ENCODE measurements at regions not wholly inside any gene's neighbourhood (a gene's known extent, or its start where the extent isn't known, plus 50 kb on each side); places are given as distances from the start of the nearest gene placed in this dataset.

- DNase-seq (ENCODE audit: low spot score) (no peak), ATAC-seq (no peak)
- Mint-ChIP-seq H3K9me3 (peaks cover 46% of the 10 kb centered on the region), H3K4me3 (no peak overlapping the region), H3K4me1 (peaks cover 3% of the 10 kb centered on the region; the same call in 1 of the 2 replicates), H3K27ac (no peak overlapping the region), H3K36me3 (peaks cover 11% of the 10 kb centered on the region), H3K27me3 (ENCODE audit: low read depth) (no peaks in the 10 kb centered on the region)
- POLR2A ChIA-PET: no interaction called here
- CTCF ChIA-PET: no interaction called here
- TF ChIP-seq IRF1 (CRISPR knock-in tag; IDR thresholded peaks at IDR 0.05): no peak
- TF ChIP-seq, protein P1, sequence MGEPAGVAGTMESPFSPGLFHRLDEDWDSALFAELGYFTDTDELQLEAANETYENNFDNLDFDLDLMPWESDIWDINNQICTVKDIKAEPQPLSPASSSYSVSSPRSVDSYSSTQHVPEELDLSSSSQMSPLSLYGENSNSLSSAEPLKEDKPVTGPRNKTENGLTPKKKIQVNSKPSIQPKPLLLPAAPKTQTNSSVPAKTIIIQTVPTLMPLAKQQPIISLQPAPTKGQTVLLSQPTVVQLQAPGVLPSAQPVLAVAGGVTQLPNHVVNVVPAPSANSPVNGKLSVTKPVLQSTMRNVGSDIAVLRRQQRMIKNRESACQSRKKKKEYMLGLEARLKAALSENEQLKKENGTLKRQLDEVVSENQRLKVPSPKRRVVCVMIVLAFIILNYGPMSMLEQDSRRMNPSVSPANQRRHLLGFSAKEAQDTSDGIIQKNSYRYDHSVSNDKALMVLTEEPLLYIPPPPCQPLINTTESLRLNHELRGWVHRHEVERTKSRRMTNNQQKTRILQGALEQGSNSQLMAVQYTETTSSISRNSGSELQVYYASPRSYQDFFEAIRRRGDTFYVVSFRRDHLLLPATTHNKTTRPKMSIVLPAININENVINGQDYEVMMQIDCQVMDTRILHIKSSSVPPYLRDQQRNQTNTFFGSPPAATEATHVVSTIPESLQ (CRISPR knock-in tag; IDR thresholded peaks at IDR 0.05): no peak
Observed at GRCh38 chr7:122212754-122213153, 68.7 kb upstream of the AASS start.

DNA sequence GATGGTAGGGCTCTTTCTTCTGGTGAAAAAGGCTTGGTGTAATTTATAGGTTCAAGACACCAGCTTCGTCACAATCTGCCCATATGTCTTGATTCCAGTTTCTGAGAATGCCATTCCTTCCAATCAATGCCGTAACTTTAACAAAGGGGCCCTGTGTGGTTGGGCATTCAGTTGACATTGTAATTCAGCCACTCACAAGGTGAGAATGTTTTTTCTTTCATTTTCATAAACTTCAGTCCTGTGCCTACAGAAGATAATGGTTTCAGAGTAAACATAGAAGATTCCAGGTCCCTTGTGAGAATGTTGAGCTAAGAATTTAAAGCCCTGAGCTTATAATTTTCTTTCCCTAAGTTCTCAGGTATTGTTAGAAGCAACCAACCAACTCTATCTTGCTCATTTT is 67.3 kb upstream of the AASS start:
- no peak for ATAC-seq
- no peaks in the 10 kb centered on the region for H3K27me3 Mint-ChIP-seq (ENCODE audit: low read depth)
- DNase-seq (ENCODE audit: low spot score): no peak
- no peak overlapping the region for H3K27ac Mint-ChIP-seq
- H3K36me3 Mint-ChIP-seq: peaks cover 24% of the 10 kb centered on the region
- CTCF ChIA-PET: no interaction called here
- POLR2A ChIA-PET: no interaction called here
- TF ChIP-seq MXD4 (CRISPR knock-in tag; IDR thresholded peaks at IDR 0.05; ENCODE audit: borderline replicate concordance): no peak
- TF ChIP-seq, protein P2, sequence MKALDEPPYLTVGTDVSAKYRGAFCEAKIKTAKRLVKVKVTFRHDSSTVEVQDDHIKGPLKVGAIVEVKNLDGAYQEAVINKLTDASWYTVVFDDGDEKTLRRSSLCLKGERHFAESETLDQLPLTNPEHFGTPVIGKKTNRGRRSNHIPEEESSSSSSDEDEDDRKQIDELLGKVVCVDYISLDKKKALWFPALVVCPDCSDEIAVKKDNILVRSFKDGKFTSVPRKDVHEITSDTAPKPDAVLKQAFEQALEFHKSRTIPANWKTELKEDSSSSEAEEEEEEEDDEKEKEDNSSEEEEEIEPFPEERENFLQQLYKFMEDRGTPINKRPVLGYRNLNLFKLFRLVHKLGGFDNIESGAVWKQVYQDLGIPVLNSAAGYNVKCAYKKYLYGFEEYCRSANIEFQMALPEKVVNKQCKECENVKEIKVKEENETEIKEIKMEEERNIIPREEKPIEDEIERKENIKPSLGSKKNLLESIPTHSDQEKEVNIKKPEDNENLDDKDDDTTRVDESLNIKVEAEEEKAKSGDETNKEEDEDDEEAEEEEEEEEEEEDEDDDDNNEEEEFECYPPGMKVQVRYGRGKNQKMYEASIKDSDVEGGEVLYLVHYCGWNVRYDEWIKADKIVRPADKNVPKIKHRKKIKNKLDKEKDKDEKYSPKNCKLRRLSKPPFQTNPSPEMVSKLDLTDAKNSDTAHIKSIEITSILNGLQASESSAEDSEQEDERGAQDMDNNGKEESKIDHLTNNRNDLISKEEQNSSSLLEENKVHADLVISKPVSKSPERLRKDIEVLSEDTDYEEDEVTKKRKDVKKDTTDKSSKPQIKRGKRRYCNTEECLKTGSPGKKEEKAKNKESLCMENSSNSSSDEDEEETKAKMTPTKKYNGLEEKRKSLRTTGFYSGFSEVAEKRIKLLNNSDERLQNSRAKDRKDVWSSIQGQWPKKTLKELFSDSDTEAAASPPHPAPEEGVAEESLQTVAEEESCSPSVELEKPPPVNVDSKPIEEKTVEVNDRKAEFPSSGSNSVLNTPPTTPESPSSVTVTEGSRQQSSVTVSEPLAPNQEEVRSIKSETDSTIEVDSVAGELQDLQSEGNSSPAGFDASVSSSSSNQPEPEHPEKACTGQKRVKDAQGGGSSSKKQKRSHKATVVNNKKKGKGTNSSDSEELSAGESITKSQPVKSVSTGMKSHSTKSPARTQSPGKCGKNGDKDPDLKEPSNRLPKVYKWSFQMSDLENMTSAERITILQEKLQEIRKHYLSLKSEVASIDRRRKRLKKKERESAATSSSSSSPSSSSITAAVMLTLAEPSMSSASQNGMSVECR (CRISPR knock-in tag; IDR thresholded peaks at IDR 0.05; ENCODE audit: borderline replicate concordance): no peak
- TF ChIP-seq SMAD4 (CRISPR knock-in tag; IDR thresholded peaks at IDR 0.05): no peak
- TF ChIP-seq ESRRA (CRISPR knock-in tag; IDR thresholded peaks at IDR 0.05; ENCODE audit: borderline replicate concordance): no peak
- no peak for TF ChIP-seq CDX4 (CRISPR knock-in tag; IDR thresholded peaks at IDR 0.05; ENCODE audit: borderline replicate concordance)
- TF ChIP-seq CBFB (CRISPR knock-in tag; IDR thresholded peaks at IDR 0.05; ENCODE audit: low read depth): no peak
- H3K9me3 Mint-ChIP-seq: peaks cover 60% of the 10 kb centered on the region
- H3K4me1 Mint-ChIP-seq: no peaks in the 10 kb centered on the region
- no peak overlapping the region for H3K4me3 Mint-ChIP-seq

DNA sequence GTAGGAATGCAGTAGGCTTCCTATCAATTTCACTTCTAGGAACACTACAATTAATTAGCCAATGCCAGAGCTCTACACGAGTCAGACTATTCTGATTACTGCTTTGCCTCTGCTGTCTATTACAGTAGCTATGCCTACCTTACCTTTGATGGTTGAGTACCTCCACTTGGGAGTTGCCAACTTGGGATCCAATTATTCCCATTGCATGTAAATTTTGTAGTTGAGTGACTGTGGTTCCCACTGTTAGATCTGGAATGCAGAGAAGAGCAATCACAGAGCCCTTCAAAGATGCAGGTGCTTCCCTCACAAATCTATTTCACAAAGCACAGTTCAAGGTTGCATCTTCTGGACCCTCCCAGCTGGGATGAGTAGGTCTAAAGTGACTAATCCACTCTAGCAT is 62.9 kb upstream of the AASS start:
- no peak overlapping the region for H3K4me3 Mint-ChIP-seq
- H3K4me1 Mint-ChIP-seq: no peaks in the 10 kb centered on the region
- no peak overlapping the region for H3K27ac Mint-ChIP-seq
- DNase-seq (ENCODE audit: low spot score): no peak
- no peaks in the 10 kb centered on the region for H3K27me3 Mint-ChIP-seq (ENCODE audit: low read depth)
- no peak for ATAC-seq
- CTCF ChIA-PET: no interaction called here
- H3K36me3 Mint-ChIP-seq: peaks cover 56% of the 10 kb centered on the region
- TF ChIP-seq ZNF263 (CRISPR knock-in tag; IDR thresholded peaks at IDR 0.05; ENCODE audit: low read depth): no peak
- TF ChIP-seq AFF4 (CRISPR knock-in tag; IDR thresholded peaks at IDR 0.05; ENCODE audit: borderline replicate concordance): no peak
- TF ChIP-seq, protein P3, sequence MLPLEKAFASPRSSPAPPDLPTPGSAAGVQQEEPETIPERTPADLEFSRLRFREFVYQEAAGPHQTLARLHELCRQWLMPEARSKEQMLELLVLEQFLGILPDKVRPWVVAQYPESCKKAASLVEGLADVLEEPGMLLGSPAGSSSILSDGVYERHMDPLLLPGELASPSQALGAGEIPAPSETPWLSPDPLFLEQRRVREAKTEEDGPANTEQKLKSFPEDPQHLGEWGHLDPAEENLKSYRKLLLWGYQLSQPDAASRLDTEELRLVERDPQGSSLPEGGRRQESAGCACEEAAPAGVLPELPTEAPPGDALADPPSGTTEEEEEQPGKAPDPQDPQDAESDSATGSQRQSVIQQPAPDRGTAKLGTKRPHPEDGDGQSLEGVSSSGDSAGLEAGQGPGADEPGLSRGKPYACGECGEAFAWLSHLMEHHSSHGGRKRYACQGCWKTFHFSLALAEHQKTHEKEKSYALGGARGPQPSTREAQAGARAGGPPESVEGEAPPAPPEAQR (CRISPR knock-in tag; IDR thresholded peaks at IDR 0.05): no peak
- TF ChIP-seq ZBTB43 (CRISPR knock-in tag; IDR thresholded peaks at IDR 0.05): no peak
- no peak for TF ChIP-seq FOXJ3 (CRISPR knock-in tag; IDR thresholded peaks at IDR 0.05; ENCODE audit: borderline replicate concordance)
- TF ChIP-seq IRF2 (CRISPR knock-in tag; IDR thresholded peaks at IDR 0.05; ENCODE audit: borderline replicate concordance, low read depth): no peak
- POLR2A ChIA-PET: no interaction called here
- H3K9me3 Mint-ChIP-seq: peaks cover 72% of the 10 kb centered on the region

Measured in WTC11 (cell line).